Suprapubic skin (tissue), 4 donors: ENCODE measurements at regions not wholly inside any gene's neighbourhood (a gene's known extent, or its start where the extent isn't known, plus 50 kb on each side); places are given as distances from the start of the nearest gene placed in this dataset.

ENCODE experiments used
- DNase-seq, 2 donors: peaks; one replicate each; pipeline ENCODE4 v3.0.0-alpha.2; 2019; ENCODE audit warnings: low spot score in 2 of 2
- H3K27ac ChIP-seq: fragments of 200-600 bp; sonication (generic); one replicate; pipeline ENCODE4 v1.5.1; 2019
- H3K27me3 ChIP-seq: fragments of 200-600 bp; sonication (generic); one replicate; pipeline ENCODE4 v1.5.1; 2019
- H3K36me3 ChIP-seq: fragments of 200-600 bp; sonication (generic); one replicate; pipeline ENCODE4 v1.5.1; 2019
- H3K4me1 ChIP-seq: fragments of 200-600 bp; sonication (generic); one replicate; pipeline ENCODE4 v1.5.1; 2019
- H3K4me3 ChIP-seq: fragments of 200-600 bp; sonication (generic); one replicate; pipeline ENCODE4 v1.5.1; 2019; ENCODE audit warnings: mild to moderate bottlenecking
- H3K9me3 ChIP-seq: fragments of 200-600 bp; sonication (generic); one replicate; pipeline ENCODE4 v1.5.1; 2019
- EP300 ChIP-seq: sonication (generic); formaldehyde crosslinking; IDR thresholded peaks from one replicate; pipeline ENCODE4 v1.6.1; 2017; ENCODE audit warnings: antibody characterized with exemption
- POLR2A ChIP-seq, 2 donors: fragments of 450-650 bp; IDR thresholded peaks; one replicate each; pipeline ENCODE4 v1.6.1; 2017; ENCODE audit warnings: antibody characterized with exemption in 2 of 2, mild to moderate bottlenecking in 2 of 2, moderate library complexity in 2 of 2
- POLR2AphosphoS5 ChIP-seq, 3 donors: sonication (generic); formaldehyde crosslinking; IDR thresholded peaks; one replicate each; pipeline ENCODE4 v1.6.1; 2017; ENCODE audit warnings: antibody characterized with exemption in 3 of 3
- WGBS: methylation state at CpG from one replicate; pipeline ENCODE4 v1.1.5; 2018; 5-methylcytosine and 5-hydroxymethylcytosine counted together
- TF ChIP-seq, protein P1 (sequence below), 2 donors: fragments of 200-600 bp in 1 of 2; fragments of 450-650 bp in 1 of 2; sonication (generic) in 1 of 2; IDR thresholded peaks; one replicate each; pipeline ENCODE4 v1.5.1; 2016 to 2019; ENCODE audit warnings: antibody characterized with exemption in 2 of 2, mild to moderate bottlenecking in 1 of 2, moderate library complexity in 1 of 2

GRCh38 chr13:47865883-47866282 lies 135.2 kb downstream of the SUCLA2 start:
- 80% methylated on average over 3 of the region's 3 CpGs for WGBS

DNA sequence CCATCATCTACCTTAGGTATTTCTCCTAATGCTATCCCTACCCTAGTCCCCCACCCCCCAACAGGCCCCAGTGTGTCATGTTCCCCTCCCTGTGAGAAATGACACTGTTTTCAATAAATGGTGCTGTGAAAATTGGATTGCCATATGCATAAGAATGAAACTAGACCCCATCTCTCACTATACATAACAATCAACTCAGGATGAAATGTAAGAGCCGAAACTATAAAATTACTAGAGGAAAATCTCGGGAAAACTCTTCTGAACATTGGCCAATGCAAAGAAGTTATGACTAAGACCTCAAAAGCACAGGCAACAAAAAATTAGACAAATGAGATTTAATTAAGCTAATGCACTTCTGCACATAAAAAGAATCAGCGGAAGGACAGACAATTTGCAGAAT lies 138.2 kb downstream of the SUCLA2 start:
- Histone ChIP-seq H3K4me3 (no peak overlapping the region), H3K27me3 (no peaks in the 10 kb centered on the region), H3K27ac (no peak overlapping the region), H3K9me3 (no peaks in the 10 kb centered on the region), H3K36me3 (no peaks in the 10 kb centered on the region), H3K4me1 (no peaks in the 10 kb centered on the region)
- TF ChIP-seq EP300 (no peak), POLR2A (IDR thresholded peaks at IDR 0.05) (no peak), POLR2AphosphoS5 (IDR thresholded peaks at IDR 0.05) (no peak)
- TF ChIP-seq, protein P1, sequence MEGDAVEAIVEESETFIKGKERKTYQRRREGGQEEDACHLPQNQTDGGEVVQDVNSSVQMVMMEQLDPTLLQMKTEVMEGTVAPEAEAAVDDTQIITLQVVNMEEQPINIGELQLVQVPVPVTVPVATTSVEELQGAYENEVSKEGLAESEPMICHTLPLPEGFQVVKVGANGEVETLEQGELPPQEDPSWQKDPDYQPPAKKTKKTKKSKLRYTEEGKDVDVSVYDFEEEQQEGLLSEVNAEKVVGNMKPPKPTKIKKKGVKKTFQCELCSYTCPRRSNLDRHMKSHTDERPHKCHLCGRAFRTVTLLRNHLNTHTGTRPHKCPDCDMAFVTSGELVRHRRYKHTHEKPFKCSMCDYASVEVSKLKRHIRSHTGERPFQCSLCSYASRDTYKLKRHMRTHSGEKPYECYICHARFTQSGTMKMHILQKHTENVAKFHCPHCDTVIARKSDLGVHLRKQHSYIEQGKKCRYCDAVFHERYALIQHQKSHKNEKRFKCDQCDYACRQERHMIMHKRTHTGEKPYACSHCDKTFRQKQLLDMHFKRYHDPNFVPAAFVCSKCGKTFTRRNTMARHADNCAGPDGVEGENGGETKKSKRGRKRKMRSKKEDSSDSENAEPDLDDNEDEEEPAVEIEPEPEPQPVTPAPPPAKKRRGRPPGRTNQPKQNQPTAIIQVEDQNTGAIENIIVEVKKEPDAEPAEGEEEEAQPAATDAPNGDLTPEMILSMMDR (IDR thresholded peaks at IDR 0.05): no peak
- WGBS: 84% methylated on average over 3 of the region's 3 CpGs
- DNase-seq: no peak

More at GRCh38 chr13:47865883-47866282, 135.2 kb downstream of the SUCLA2 start:
- no peaks in the 10 kb centered on the region for H3K9me3 ChIP-seq
- DNase-seq: no peak
- H3K36me3 ChIP-seq: no peaks in the 10 kb centered on the region
- H3K4me3 ChIP-seq: no peak overlapping the region
- no peaks in the 10 kb centered on the region for H3K4me1 ChIP-seq
- TF ChIP-seq POLR2A (IDR thresholded peaks at IDR 0.05): no peak
- TF ChIP-seq, protein P1 (IDR thresholded peaks at IDR 0.05): no peak
- no peak for TF ChIP-seq POLR2AphosphoS5 (IDR thresholded peaks at IDR 0.05)
- TF ChIP-seq EP300: no peak
- H3K27me3 ChIP-seq: no peaks in the 10 kb centered on the region
- no peak overlapping the region for H3K27ac ChIP-seq

DNA sequence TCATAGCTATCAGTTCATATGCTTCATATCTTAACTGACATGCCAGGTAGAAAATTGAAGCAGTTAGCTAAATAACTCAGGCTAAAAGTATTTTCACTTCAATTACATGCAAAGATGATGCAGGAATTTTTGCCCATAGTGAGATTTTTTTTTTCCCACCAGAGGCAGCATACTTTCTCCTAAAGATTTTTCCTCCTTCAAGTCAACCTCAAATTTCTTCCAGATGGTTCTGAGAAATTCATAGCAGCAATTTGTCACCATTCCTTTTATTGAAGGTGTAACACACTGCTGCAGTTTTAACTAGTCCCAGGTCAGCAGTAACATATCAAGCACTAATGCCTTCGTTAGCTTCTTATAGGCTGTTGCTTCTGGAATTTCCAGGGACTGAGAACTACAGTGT lies 141.9 kb downstream of the SUCLA2 start:
- no peaks in the 10 kb centered on the region for H3K4me1 ChIP-seq
- no peak overlapping the region for H3K4me3 ChIP-seq
- H3K27ac ChIP-seq: no peak overlapping the region
- 41% methylated on average over 1 of the region's 1 CpG for WGBS
- H3K36me3 ChIP-seq: no peaks in the 10 kb centered on the region
- no peaks in the 10 kb centered on the region for H3K27me3 ChIP-seq
- no peak for DNase-seq
- no peaks in the 10 kb centered on the region for H3K9me3 ChIP-seq
- TF ChIP-seq EP300: no peak
- TF ChIP-seq, protein P1 (IDR thresholded peaks at IDR 0.05): no peak
- no peak for TF ChIP-seq POLR2A (IDR thresholded peaks at IDR 0.05)
- no peak for TF ChIP-seq POLR2AphosphoS5 (IDR thresholded peaks at IDR 0.05)

DNA sequence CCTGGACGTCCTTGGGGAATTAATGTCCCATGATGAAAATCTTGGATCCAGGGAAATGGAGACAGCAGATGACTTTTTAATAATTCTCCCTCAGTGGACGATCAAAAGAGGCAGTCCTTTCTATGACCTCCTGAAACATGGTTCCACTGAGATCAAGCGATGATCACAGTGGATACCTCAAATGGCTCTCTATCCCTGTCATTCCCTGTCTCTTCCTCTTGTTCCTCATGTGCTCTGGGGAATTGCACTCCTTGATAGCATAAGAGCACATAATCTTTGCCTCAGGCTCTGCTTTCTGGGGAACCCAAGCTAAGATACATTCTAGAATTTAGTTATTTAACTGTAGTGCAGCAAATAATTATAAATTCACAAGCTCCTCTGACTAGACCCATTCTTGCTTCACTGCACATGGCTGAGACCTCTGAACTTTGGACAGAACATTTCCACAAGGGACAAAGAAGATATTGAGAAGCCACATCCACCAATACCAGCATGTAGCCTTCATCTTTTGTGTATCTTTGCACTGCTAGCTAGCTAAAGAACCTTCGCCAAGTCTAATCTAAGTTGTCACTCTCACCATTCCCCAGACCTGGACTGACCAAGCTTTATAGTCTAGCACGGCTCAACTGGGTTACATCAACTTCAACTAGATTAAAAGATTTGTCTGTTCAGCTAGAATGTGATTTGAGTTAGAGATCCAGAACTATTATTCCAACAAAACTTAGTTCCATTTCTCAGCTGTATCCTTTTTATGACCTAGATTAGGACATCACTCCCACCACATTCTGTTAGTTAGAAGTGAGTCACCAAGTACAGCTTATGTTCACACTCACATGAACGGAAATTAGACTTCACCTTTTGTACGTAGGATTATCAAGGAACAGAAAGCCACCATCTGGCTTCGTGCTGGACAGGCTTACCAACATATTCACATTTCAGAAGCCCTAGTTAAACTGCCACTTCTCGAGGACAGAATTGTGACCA lies 142.7 kb downstream of the SUCLA2 start:
- no peaks in the 10 kb centered on the region for H3K36me3 ChIP-seq
- no peak for DNase-seq
- no peaks in the 10 kb centered on the region for H3K27me3 ChIP-seq
- no peaks in the 10 kb centered on the region for H3K4me1 ChIP-seq
- no peak for TF ChIP-seq POLR2AphosphoS5 (IDR thresholded peaks at IDR 0.05)
- TF ChIP-seq, protein P1 (IDR thresholded peaks at IDR 0.05): no peak
- TF ChIP-seq POLR2A (IDR thresholded peaks at IDR 0.05): no peak
- TF ChIP-seq EP300: no peak
- no peak overlapping the region for H3K4me3 ChIP-seq
- H3K27ac ChIP-seq: no peak overlapping the region
- no peaks in the 10 kb centered on the region for H3K9me3 ChIP-seq
- 80% methylated on average over 9 of the region's 9 CpGs for WGBS

DNA sequence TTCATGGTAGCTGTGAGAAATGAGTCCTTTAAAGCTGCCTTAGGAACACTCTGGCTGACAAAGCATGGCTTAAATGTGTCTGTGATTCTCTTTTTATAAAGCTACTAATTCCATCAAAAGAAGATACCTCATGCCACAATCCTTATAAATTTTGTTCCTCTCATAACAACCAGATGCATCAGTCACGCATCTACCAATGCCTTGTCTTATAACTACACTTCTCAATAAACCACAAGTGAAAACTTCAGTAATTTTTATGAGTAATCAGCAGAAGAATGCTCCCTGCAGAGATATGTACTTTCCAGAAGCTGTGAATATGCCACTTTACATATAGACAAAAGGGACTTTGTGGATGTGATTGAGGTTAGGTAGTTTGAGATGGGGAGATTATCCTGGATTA lies 147.8 kb downstream of the SUCLA2 start:
- Histone ChIP-seq H3K9me3 (no peaks in the 10 kb centered on the region), H3K27ac (no peak overlapping the region), H3K4me1 (no peaks in the 10 kb centered on the region), H3K4me3 (no peak overlapping the region), H3K36me3 (no peaks in the 10 kb centered on the region), H3K27me3 (no peaks in the 10 kb centered on the region)
- no peak for DNase-seq
- 86% methylated on average over 1 of the region's 1 CpG for WGBS
- TF ChIP-seq POLR2A (IDR thresholded peaks at IDR 0.05) (no peak), EP300 (no peak), POLR2AphosphoS5 (IDR thresholded peaks at IDR 0.05) (no peak)
- TF ChIP-seq, protein P1 (IDR thresholded peaks at IDR 0.05): no peak
